ENCODE measurements at regions not wholly inside any gene's neighbourhood (a gene's known extent, or its start where the extent isn't known, plus 50 kb on each side); places are given as distances from the start of the nearest gene placed in this dataset.
"Not testable (repeated sequence)": the region's sequence is repeated elsewhere in the genome, so short reads cannot be mapped to it uniquely, and the experiment has no call there.

- no peak for DNase-seq
These were observed 252.7 kb downstream of the SOD2 start for GRCh38 chr6:159440349-159440748.

DNA sequence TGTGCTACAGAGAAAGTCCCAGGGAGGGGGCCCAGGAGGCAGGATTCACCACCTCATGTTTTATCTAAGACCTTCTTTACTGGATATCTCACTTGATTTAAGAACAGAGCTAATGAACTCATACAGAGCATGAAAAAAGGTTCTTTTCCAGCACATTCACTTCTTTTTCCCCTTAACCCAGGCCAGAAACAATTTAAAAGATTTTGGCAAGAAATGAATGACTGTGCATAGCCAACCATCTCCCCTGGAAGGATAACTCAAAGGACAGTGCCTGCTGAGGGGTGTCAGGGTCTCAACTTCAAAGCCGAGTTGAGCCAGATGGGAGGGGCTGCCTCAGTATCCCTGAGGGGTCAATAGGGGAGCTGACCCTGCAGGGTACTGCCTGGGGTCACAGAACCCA lies 253.4 kb downstream of the SOD2 start:
- no peak for DNase-seq

- DNase-seq, result no peak
These were observed 254.9 kb downstream of the SOD2 start for GRCh38 chr6:159438106-159438505.

DNA sequence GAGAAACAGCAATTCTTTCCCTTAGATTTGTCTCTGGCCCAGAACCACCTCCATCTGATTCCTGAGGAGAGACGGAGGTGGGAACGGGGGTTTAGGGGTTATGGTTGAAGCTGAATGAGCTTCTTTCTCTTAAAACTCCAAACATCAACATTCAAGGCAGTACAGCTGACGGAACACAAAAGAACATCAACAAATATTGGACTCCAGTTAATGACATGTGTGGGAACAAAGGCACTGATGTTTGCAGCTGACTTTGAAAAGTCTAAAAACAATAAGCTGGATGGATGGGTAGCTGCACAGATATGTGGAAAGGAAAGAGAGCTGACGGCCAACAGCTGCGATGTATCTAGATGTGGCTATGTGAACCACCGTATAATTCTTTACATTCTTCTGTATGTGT lies 256.5 kb downstream of the SOD2 start:
- no peak for DNase-seq

GRCh38 chr6:159435701-159436100 lies 257.3 kb downstream of the SOD2 start:
- DNase-seq, result no peak

- no peak for DNase-seq
These were observed 258.6 kb downstream of the SOD2 start for GRCh38 chr6:159434410-159434809.

GRCh38 chr6:159433550-159433949 lies 259.5 kb downstream of the SOD2 start:
- DNase-seq, result no peak

DNA sequence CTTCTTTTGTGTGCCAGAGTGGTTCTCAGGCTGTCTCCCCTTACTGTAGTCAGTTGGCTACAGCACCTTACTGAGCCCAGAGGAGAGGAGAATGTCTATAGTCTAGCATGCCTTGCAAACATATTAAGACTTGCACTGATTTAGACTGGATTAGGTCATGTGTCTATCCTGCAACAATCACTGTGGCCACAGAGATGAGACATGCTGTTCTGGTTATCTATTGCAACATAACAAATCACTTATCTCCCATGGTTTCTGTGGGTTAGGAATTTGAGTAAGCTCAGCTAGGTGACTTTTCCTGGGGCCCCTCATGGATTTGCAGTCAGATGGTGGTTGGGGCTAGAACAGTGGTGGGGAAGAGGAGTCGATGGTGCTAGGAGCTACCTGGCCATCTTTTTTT lies 261.3 kb downstream of the SOD2 start:
- DNase-seq, result no peak

DNA sequence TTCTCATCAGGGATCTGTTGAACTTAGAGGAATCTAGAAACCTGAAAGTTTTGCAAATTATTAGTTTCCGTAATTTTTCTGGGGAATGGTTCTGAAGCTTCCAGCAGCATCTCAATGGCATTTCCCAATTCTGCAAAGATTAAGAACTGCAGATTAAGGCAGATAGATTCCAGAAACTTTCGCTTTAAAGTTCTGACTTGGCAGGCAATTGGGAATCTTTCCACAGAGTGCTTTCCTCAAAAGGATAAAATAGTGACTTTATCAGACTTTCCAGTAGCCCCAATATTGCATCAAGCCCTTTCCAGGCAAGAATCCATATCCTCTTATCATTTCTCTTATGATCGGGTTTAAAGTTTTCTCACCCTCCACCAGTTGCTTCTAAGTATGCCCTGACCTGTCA lies 261.1 kb downstream of the FNDC1 start:
- DNase-seq, result no peak

DNA sequence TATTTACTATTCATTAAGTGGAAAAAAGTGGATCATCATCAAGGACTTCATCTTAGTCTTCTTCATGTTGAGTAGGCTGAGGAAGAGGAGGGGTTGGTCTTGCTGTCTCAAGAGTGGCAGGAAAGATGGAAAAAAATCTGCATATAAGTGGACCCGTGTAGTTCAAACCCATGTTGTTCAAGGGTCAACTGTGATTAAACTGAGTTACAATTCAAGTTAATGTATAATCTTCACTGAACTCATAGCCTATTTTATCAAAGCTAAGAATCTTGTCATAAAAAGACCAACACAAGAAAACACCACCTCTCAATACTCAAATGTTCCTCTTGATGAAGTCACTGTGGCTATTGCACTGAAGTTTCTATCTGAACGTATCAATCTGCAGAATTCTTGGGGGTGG lies 260.2 kb downstream of the FNDC1 start:
- no peak for DNase-seq

GRCh38 chr6:159427771-159428170 lies 258.6 kb downstream of the FNDC1 start:
- no peak for DNase-seq

- no peak for DNase-seq
These were observed 258.1 kb downstream of the FNDC1 start for GRCh38 chr6:159427335-159427734.

- no peak for DNase-seq
These were observed 256.2 kb downstream of the FNDC1 start for GRCh38 chr6:159425421-159425820.

GRCh38 chr6:159422041-159422984 lies 253.1 kb downstream of the FNDC1 start:
- no peak for DNase-seq

DNA sequence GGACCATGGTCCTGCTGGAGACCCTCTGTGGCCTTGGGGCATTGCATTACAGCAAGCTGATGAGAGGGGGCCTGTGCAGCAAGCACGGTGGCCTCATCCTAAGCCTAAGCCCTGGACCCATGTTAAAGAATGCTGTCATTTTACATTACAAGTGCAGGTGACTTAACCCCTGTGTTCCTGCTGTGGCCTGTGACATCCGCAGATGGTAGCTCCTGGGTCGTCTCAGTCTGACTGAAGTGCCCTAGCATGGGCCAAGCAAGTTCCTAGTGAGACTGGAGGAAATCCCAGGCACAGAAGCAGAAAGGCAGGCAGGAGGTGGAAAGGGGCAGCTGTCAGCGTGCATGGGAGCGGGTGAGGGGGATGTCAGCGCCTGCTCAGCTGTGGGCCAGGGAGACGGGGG lies 252.4 kb downstream of the FNDC1 start:
- DNase-seq, result no peak

GRCh38 chr6:159418997-159419396 lies 249.8 kb downstream of the FNDC1 start:
- DNase-seq, result no peak

DNA sequence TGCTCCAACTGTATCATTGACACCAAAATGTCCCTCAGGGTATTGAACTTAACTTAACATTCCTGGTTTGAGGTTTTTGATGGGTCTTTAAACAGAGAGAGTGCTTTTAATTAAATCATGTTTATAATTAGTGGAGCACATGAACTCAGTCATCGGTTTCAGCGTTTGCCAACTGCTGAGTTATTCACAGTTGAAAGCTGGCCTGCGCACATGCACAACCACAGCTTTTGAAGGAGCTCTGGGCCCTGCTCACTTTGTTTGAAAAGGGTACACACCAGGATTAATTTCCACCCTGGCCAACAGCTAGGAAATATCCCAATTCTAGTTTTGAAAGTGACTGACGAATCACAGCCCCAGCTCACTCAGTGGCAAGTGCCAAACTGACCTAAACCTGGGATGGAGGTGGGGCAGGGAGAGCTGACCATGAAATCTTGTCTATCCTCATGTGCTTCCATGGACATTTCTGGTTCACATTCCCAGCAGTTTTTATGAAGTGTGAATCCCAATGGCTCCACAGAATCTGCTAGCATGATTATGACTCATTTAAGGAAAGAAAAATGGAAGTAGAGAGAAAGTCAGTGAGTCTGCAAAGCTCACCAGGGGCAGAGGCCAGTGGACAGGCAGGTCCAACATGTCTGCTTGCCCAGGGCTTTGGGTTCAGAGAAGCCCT lies 247.8 kb downstream of the FNDC1 start:
- no peak for DNase-seq

DNA sequence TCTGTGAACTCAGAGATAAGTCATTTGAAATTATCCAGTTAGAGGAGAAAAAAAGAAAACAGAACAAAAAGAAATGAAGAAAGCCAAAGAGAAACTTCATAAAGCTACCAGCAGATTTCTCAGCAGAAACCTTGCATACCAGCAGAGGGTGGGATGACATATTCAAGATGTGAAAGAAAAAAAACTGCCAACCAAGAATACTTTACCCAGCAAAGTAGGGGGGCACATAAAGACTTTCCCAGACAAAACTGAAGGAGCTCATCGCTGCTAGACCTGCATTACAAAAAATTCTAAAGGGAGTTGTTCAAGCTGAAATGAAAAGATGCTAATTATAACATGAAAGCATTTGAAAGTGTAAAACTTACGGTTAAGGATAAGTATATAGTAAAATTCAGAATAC lies 246.3 kb downstream of the FNDC1 start:
- DNase-seq, result no peak

GRCh38 chr6:159414711-159415110 lies 245.5 kb downstream of the FNDC1 start:
- no peak for DNase-seq

DNA sequence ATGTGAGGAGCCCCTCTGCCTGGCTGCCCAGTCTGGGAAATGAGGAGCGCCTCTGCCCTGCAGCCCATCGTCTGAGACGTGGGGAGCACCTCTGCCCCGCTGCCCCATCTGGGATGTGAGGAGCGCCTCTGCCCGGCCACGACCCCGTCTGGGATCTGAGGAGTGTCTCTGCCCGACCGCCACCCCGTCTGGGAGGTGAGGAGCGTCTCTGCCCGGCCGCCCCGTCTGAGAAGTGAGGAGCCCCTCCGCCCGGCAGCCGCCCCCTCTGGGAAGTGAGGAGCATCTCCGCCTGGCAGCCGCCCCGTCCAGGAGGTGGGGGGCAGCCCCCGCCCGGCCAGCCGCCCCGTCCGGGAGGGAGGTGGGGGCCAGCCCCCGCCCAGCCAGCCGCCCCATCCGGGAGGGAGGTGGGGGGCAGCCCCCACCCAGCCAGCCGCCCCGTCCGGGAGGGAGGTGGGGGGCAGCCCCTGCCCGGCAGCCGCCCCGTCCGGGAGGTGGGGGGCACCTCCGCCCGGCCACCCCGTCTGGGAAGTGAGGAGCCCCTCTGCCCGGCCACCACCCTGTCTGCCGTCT lies 238.1 kb downstream of the FNDC1 start:
- not testable (repeated sequence) for DNase-seq

GRCh38 chr6:159404296-159404695 lies 235.1 kb downstream of the FNDC1 start:
- no peak for DNase-seq

GRCh38 chr6:159400826-159401225 lies 231.6 kb downstream of the FNDC1 start:
- DNase-seq, result no peak

GRCh38 chr6:159399751-159400221 lies 230.6 kb downstream of the FNDC1 start:
- DNase-seq, result no peak

DNA sequence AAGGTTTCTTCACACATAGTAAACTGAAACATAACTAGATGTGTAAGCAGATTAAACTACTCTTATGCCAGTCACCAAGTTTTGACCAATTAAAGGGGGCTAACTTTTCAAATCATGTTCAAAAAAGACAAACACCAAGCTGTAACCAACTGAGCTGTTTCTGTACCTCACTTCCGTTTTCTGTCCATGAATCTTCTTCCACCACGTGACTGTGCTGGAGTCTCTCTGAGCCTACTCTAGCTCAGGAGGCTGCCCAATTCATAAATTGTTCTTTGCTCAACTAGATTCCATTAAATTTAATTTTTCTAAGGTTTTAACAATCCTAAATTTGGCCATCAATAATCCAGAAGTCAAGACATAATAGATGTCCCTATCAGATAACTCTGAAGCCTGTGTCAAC lies 229.4 kb downstream of the FNDC1 start:
- no peak for DNase-seq
